Brain pericyte (primary cell): ENCODE measurements at regions not wholly inside any gene's neighbourhood (a gene's known extent, or its start where the extent isn't known, plus 50 kb on each side); places are given as distances from the start of the nearest gene placed in this dataset.
"Not testable (repeated sequence)": the region's sequence is repeated elsewhere in the genome, so short reads cannot be mapped to it uniquely, and the experiment has no call there.

ENCODE experiments used
- DNase-seq: peaks from one replicate; pipeline ENCODE4 v3.0.0-alpha.2; 2012; ENCODE audit warnings: low read depth, low spot score

DNA sequence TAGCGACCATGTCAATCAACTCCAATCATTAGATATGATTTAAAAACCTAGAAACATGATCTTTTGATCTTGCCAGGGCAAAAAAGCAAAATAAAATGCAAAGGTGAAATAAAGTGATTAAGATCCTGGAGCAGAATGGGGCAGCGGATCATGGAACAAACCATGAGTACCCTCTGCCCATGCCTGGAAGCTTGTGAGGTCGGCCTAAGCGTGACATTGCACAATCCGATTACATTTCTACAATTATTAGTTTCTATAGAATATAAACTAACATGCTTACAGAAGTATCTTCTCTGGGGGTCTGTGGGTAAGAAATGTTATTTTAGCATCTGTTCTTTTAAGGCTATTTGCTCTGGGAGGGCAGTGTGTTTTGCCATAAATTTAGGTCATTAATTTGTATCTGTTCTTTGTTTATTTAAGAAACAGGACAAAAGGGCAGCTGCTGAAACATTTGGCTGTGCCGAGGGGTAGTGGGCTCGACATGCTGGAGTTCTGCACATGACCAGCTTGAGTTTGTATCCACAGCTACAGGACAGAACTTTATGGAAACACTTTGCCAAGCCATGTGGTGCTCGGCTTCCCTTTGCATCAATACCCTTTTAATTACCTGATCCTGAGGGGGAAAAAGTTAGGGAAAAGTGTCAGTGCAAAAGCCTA, 55.9 kb downstream of the ZBTB18 start:
- DNase-seq = no peak

DNA sequence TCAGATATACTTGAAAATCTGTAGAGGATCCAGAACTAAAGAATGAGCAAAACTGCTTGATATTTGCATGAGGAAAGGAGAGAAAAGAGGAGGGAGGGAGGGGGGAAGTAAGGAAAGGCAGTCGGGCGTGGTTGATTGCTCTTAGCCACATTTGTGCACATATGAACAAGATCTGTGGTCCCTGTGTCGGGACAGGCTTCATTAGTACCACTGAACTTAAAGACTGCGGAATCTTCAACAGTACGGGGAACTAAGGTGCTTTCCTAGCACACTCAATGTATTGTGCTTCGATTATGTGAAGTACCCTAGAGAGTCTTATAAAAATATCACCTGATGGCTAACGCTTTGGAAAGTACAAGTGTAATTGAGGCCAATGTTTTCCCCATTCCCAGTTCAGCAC, 59.9 kb downstream of the ZBTB18 start:
- no peak for DNase-seq

DNA sequence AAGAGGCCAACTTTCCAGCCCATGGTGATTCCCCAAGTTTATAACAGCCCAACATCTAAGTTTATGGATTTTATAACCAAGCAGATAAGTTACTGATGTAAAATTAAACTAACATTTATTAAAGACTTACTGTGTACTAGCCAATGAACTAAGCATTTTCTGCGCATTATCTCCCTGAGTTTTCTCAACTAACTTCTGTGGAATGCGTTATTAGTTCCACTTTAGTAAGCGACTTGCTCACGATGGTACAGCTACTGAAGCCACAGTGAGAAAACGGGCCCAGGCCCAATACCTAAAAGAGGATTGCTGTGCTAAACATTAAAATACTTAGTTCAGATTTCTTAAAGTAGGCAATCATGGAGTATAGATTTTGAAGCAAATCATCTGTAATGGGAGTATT, 61.0 kb downstream of the ZBTB18 start:
- no peak for DNase-seq

DNA sequence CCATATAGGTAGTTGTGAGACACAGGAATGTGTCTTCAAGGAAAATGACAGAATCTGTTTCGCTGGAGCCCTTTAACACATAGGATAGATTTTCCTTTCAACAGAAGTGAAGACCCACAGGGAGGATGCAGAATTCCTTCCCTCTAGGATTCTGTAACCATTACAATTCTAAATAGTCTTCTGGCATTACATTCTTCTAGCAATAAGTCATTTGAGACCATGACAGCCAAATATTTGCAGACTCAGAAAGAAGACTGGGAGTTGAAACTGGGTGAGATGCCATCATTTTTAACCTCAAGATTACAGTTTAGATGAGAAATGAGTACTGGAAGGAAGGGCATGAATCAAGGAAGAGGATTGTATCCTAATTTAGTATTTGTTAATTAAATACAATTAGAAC, 61.6 kb downstream of the ZBTB18 start:
- no peak for DNase-seq

DNA sequence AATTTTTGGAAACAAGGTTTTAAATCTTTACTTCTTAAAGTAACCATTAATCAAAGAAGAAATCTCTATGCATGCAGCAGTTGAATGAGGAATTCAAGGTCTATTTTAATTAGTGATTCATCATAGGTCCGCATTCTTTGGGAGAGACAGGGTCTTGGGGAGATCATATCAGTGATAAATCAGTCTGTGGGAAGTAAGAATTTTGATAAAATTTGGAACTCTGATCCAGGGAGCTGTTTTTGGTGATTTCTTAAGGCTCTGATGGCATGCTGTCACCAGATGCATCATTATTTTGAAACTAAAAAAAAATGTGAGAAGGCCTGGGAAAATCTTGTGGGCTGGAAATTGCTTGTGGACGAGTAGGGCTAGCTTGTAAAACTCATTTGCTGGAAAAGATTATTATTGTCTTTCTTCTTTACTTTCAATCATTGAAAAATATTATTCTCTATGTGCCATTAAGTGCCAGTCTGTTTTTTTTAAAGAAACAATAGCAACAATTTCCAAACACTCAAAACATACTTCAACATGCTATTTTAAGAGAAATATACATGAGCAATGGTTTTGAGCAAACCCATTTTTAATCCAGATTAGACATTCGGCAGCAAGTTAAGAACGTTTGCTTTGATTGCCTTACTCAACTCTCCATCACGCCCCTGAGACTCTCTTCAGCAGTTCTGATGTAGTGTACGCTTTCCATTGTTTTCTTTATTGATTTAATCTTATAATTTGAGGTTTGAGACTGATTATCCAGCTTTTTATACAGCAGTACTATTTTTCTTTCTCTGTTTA, 62.6 kb downstream of the ZBTB18 start:
- no peak for DNase-seq

DNA sequence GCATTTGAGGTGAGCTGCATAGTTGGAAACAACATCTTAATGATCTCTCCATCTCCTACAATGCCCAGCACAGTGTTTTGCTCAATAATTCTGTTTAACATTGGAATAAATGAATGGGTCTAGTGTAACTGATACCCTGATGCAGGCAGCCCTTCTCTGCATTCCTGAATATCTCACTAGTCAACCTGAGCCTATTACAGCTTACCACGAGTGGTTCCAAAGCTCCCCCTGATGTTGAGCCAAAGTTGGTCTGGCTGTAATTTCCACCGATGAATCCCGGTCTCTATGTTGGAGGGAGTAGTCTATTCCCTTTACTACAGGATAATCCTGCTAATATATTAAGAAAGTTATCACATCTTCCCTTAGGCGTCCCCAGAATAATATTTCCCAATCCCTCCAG, 63.8 kb downstream of the ZBTB18 start:
- DNase-seq = no peak

DNA sequence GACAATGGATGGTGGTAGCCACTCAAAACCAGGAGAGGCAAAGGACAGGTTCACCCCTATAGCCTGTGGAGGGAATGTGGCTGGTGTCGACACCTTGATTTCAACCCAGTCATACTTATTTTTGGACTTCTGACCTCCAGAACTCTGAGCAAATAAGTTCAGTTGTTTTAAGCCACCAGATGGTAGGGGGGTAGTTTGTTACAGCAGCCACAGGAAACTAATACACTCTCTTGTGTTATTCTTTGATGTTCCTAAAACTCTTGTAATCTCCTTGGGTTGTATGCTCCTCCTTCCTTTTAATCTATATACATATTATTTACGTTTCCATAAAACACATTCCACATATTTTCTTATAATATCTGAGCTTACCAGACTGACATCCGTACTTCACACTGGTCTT, 65.9 kb downstream of the ZBTB18 start:
- DNase-seq = no peak

DNA sequence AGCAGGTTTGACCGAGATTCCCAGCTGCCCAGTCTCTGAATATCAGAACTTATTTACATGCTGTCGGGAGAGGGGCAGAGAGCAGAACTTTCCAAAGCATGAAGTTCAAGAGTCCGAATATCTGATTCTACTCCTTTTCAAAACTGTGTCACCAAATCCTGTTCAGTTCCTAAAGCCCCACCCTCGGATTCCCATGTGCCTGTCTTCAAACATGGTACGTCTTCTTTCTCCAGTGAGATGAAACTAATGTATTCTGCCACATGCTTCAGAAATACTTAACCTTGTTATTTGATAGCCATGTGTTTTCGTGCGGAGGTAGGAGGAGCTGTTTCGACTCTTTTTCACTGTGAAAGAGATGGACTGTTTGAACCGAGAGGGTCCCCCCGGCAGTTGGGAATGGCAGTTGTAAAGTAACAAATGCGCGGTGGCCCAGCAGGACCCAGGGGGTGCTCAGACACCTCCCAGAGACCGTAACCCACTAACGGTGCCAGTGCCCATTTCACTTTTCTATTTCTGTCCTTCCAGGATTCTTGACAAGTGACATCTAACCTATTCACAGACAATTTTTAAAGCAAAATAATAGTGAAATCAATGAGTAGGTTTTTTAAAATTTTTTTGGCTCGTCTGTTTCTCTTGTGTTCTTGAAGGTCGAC, 67.2 kb downstream of the ZBTB18 start:
- no peak for DNase-seq

DNA sequence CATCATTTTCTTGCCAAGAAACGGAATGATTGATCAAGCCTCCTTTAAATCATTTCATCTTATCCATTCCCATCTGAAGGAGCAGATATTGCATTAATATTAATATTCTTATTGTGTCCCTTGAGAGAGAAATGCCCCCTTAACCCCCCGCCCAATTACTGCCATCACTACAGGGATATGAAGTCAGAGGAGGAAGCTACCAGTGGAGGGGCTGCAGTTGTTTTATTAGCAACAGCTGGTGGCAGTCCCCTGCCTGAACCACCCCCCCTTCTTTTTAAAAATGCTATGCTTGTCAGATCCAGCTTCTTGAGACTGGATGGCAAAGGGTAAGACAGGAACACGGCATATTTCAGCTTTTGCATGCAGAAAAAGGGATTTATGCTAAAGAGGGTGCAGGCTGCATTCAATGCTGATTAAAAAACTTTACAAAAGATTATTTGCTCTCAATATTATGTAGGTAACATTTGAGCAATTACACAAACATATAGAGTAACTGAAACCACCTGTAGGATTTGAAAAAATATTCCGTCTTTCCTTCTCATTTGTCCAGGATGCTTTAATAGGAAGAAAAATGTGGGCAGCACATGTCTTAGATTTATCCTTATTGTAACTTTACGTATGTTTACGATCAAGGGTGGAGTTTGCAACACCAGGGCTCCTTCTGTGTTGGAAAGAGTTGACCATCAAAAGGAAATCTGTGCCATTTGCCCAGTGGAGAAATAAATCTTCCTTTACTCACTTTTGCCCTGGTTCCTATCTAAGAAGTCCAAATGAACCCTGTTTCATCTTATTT, 77.7 kb downstream of the ZBTB18 start:
- no peak for DNase-seq

DNA sequence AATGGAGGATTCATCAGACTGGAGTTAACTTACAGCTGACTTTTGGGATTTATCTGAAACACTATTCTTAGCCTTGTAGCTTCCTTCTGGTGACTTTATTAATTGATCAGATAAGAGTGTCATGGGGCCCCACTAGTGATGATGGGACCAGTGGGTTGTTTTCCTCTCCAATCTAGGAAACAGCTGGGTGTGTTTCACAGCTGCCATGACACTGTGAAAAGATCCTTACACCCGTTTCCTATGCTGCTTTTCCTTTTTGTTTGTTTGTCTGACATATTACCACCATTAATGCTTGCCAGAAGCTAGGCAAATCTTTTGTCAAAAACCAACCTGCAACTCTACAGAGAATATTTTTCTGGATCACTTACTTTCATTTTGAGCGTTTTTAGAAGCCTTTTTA, 86.2 kb downstream of the ZBTB18 start:
- DNase-seq = no peak

DNA sequence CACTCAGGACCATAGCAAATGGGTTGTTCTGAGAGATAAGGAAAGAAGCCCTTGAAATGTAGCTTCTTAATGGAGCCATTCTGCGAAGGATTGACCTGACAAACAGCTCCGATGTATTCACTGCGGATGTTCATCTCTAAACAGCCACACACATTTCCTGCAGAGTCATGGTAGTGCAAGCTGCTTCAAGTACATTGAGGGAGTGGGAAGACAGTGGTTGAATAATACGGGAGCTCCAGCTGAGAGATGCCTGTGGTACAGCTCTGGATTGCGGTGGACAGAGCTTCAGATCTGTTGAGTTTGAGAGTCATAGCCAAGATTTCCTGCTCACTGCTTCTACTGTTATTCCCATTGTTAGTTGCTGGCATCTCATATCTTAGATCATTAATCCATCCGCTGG, 86.6 kb downstream of the ZBTB18 start:
- DNase-seq = no peak

DNA sequence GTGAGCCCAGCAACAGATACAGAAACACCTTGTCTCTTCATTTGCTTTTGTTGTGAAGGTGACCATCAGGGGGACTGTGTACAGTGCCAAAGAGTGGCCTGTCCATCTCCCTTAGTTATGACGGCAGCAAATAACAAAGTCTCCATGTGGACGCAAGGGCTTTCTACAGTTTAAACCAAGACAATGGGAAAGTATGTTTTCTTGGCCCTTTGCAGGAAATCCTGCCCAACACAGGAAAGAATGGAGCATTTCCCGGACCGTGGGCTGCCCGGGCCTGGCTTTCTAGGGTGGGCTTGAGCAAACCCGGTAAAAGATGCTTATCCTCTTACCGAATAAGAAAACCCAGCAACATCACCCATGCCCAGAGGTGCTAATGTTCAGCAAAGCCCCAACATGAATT, 87.3 kb downstream of the ZBTB18 start:
- no peak for DNase-seq

DNA sequence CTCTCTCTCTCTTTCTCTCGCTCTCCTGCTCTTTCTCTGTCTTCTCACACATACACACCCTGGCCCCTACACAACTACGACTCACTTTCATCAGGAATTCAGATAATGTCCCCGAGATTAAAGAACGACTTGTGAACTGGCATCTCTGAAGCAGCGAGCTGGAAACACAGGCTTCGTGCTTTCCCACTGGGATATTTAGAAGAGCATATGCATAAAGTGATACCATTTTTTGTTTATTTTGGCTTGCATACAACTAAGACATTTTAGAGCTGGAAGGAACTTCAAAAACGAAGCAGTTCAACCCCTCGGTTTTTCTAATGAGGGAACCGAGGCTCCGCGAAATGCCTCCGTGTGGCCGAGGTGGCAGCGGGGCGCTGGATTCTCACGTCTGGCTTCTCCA, 88.6 kb downstream of the ZBTB18 start:
- no peak for DNase-seq

DNA sequence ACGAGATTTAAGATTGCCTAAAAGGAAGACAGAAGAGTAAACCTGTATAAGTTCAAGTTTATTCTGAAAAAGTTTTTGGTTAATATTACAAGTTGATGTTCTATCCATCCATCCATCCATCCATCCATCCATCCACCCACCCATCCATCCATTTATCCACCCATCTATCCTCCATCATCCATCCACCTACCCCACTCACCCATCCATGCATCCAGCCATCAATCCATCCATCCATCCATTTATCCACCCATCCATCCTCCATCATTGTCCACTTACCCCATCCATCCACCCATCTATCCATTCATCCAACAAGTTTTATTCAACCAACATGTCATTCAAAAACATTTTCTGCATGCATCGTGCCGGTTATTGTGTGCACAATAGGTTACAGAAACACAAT, 89.3 kb downstream of the ZBTB18 start:
- no peak for DNase-seq

DNA sequence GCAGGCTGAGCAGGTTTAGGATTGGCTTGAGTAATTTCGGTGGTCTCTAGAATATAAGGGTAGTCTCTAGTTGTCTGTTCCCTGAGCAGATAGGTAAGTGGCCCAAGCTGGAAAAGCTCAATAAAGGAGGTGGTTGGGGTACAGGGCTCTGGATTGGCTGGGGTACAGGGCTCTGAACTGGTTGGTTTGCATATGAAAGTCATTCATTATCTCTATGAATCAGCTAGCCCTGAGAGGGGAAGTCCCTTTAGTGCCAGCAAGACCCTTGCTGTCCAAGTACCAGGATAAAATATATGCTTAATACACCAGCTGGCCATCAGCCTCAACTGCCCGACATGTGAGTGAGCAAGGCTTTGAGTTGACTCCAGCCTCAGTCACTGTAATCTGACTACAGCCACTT, 93.0 kb downstream of the ZBTB18 start:
- DNase-seq = no peak

DNA sequence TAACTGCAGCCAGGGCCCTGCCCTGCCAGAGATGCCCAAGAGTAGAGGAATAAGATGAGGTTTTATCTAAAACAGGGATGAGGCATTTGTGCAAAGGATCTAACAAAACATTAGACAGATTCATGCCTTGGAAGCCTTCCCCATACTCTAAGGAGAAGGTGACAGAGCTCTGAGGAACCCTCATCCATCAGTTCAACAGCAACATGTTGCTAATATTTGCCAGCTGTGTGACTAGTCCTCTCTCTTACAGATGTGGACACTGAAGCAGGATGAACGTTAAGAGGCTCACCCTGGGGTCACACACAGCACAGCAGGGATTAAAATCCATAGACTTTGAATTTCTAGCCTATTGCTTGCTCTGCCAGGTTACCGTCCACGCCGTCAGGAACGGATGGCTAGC, 99.0 kb downstream of the ZBTB18 start:
- no peak for DNase-seq

DNA sequence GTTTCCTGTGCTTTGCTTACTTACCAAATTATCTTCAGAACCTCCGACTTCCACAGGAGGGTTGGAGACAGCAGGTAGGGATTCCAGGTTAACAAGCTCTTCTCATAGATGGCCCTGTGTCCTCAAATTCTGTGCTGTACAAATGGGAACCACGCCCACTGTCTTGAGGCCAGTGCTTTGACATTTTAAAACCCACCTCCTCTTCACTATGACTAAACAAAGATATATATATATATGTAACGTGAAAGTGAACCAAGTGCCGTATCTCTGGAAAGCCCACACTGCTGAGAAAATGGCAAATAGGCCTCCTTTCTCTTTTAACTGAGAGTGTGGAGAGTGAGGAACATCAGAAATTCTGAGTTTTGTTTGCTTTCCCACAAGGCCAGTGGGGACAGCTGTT, 99.6 kb downstream of the ZBTB18 start:
- DNase-seq = no peak

DNA sequence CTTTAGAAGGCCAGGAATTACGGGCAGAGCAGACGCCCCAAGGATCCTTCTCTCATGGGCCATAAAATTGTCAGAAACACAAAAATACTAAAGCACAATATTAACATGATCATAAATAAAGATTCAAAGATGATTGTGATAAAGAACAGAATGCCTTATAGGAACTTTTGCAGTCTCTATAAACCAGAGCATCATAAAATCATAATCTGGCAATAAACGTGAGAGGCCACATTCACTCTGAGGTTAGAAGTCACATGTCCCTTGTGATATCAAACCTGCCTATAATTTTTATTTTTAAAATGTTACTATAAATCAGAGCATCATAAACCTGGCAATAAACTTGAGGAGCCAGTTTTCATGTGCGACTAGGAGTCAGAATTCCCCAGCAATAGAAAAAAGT, 100.5 kb downstream of the ZBTB18 start:
- DNase-seq = no peak

DNA sequence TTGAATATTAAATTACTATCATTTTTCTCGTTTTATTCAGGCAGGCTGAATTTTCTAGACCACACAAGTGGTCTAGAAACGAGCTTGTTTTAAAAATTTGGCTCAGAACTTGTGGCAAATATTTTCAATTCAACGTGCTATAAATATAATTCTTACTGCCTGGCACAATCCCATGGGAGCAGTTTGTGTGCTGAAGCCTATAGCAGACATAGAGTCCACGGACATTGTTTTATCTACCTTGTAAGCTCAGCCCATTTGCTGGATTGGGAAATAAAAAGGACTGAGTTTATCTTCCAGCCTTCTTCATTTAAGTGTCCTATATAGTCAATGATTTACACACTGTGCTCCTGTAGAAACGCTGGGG, 103.4 kb downstream of the ZBTB18 start:
- no peak for DNase-seq

DNA sequence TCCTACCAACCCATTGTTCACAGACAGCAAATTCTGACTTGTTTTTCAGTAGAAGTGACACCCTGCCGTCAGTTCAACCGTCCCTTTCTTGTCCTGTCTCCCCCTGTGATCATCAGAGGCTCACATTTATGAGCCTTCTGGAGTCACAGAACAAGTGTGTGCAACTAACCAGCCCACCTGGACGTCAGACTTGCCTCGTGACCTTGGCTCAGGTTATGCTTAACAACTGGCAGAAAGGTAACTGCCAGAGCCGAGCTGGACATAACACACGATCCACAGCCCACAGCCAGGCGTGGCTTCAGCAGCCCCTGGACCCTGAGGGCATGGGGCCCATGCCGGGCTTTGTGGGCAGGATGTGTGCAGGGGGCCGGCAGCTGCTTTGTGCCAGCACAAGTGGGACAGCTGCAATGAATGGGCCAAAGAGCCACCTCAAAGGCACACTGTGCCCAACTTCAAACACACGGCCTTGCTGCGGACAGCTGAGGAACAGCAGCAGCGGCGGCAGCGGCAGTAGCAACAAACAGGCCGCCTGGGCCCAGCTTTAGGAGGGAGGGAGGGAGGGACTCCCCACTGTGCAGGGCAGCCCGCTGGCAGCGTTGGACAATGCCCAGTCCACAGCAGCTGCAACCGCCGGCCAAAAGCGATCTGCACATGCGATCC, 103.9 kb downstream of the ZBTB18 start:
- no peak for DNase-seq

DNA sequence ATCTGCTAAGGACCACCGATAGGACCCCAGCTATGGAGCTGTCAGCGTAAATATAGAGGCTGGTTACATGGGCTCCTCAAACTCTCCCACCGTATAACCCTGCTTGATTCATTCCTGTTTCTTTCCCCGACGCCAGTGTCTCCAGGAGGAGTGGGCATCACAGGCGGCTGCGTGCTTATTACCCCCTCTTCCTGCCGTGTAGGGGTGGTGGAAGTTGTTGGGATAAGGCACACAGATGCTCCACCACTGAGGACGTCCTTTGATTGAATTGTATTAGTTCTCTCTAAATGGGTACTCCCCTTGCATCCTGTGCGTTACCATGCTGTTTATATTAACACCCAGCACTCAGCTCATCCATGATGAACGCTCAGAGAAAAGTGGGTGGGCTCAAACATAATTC, 104.6 kb downstream of the ZBTB18 start:
- no peak for DNase-seq

DNA sequence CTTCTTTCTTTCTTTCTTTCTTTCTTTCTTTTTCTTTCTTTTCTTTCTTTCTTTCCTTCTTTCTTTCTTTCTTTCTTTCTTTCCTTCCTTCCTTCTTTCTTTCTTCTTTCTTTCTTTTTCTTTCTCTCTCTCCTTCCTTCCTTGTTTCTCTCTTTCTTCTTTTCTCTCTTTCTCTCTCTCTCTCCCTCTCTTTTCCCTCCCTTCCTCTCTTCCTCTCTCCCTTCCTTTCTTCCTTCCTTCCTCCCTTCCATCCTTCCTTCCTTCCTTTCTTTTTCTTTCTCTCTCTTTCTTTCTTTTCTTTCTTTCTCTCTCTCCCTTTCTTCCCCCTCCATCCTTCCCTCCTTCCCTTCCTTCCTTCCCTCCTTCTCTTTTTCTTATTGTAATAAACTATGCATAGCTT, 105.5 kb downstream of the ZBTB18 start:
- DNase-seq = not testable (repeated sequence)
